ENCODE measurements at regions not wholly inside any gene's neighbourhood (a gene's known extent, or its start where the extent isn't known, plus 50 kb on each side); places are given as distances from the start of the nearest gene placed in this dataset.

GRCh38 chr21:16863908-16864307 is 648.9 kb upstream of the CXADR start:
- TF ChIP-seq POLR2A (IDR thresholded peaks at IDR 0.05) = no peak
- no peak for TF ChIP-seq CTCF (IDR thresholded peaks at IDR 0.05)
- 87 to 94% methylated on average over 4 of the region's 4 CpGs for WGBS, 2 donors
- DNase-seq (ENCODE audit: low spot score in 2 of 2) = no peak
- intact Hi-C loops (cut with DNase I; ENCODE audit: low total_unique reads) = no loop called here
- H3K4me3 ChIP-seq (ENCODE audit: low read depth, poor library complexity, severe bottlenecking) = no peak overlapping the region

GRCh38 chr21:16865632-16866031 is 647.2 kb upstream of the CXADR start:
- no peak for DNase-seq (ENCODE audit: low spot score in 2 of 2)
- TF ChIP-seq POLR2A (IDR thresholded peaks at IDR 0.05) (no peak), CTCF (IDR thresholded peaks at IDR 0.05) (no peak)
- no peak overlapping the region for H3K4me3 ChIP-seq (ENCODE audit: low read depth, poor library complexity, severe bottlenecking)
- intact Hi-C loops (cut with DNase I; ENCODE audit: low total_unique reads) = no loop called here

GRCh38 chr21:16866851-16867250 is 646.0 kb upstream of the CXADR start:
- TF ChIP-seq CTCF (IDR thresholded peaks at IDR 0.05) (no peak), POLR2A (IDR thresholded peaks at IDR 0.05) (no peak)
- 92 to 93% methylated on average over 4 of the region's 4 CpGs for WGBS, 2 donors
- no peak for DNase-seq (ENCODE audit: low spot score in 2 of 2)
- intact Hi-C loops (cut with DNase I; ENCODE audit: low total_unique reads) = no loop called here
- H3K4me3 ChIP-seq (ENCODE audit: low read depth, poor library complexity, severe bottlenecking) = no peak overlapping the region

- no peak for TF ChIP-seq CTCF (IDR thresholded peaks at IDR 0.05)
- no peak for TF ChIP-seq POLR2A (IDR thresholded peaks at IDR 0.05)
- WGBS, 2 donors = 89 to 95% methylated on average over 1 of the region's 1 CpG
- intact Hi-C loops (cut with DNase I; ENCODE audit: low total_unique reads) = no loop called here
- DNase-seq (ENCODE audit: low spot score in 2 of 2) = no peak
- no peak overlapping the region for H3K4me3 ChIP-seq (ENCODE audit: low read depth, poor library complexity, severe bottlenecking)
Observed at GRCh38 chr21:16870103-16870502, 642.7 kb upstream of the CXADR start.

GRCh38 chr21:16872616-16873015 is 640.2 kb upstream of the CXADR start:
- intact Hi-C loops (cut with DNase I; ENCODE audit: low total_unique reads) = no loop called here
- DNase-seq (ENCODE audit: low spot score in 2 of 2) = no peak
- no peak overlapping the region for H3K4me3 ChIP-seq (ENCODE audit: low read depth, poor library complexity, severe bottlenecking)
- TF ChIP-seq POLR2A (IDR thresholded peaks at IDR 0.05) (no peak), CTCF (IDR thresholded peaks at IDR 0.05) (no peak)
- WGBS, 2 donors = 89 to 100% methylated on average over 1 of the region's 1 CpG

- 94 to 98% methylated on average over 2 of the region's 2 CpGs for WGBS, 2 donors
- no peak overlapping the region for H3K4me3 ChIP-seq (ENCODE audit: low read depth, poor library complexity, severe bottlenecking)
- no peak for TF ChIP-seq CTCF (IDR thresholded peaks at IDR 0.05)
- TF ChIP-seq POLR2A (IDR thresholded peaks at IDR 0.05) = no peak
- intact Hi-C loops (cut with DNase I; ENCODE audit: low total_unique reads) = no loop called here
- no peak for DNase-seq (ENCODE audit: low spot score in 2 of 2)
Observed at GRCh38 chr21:16873176-16873575, 639.7 kb upstream of the CXADR start.
